PC-9 (cell line): ENCODE measurements at regions not wholly inside any gene's neighbourhood (a gene's known extent, or its start where the extent isn't known, plus 50 kb on each side); places are given as distances from the start of the nearest gene placed in this dataset.

Experiments
- BruUV-seq: library from RNA; stranded (reverse); fragments of 400-500 nt; replicated peaks from 2 replicates; lab custom pipeline; 2021; lab: Mats Ljungman, UMichigan
- CTCF ChIA-PET: fragments of 300-600 bp; sonication (Branson Sonifier 250); formaldehyde crosslinking; loops from one replicate; lab custom pipeline; 2022; ENCODE audit warnings: antibody characterized with exemption; lab: Charles Lee
- POLR2A ChIA-PET: fragments of 300-600 bp; sonication (Branson Sonifier 250); formaldehyde crosslinking; loops from one replicate; lab custom pipeline; 2022; ENCODE audit warnings: antibody characterized with exemption; ENCODE audit not compliant: unreplicated experiment; lab: Charles Lee
- DNase-seq, 2 experiments: peaks; one replicate each; pipeline versions ENCODE4 v3.0.0 to v3.0.0-alpha.2; 2015 to 2022; ENCODE audit warnings: mixed read lengths in 1 of 2
- H2AFZ ChIP-seq: fragments of 200-600 bp; sonication (generic); 2 replicates; pipeline ENCODE4 v1.8.1; 2017; ENCODE audit warnings: antibody characterized with exemption
- H3F3A ChIP-seq: fragments of 200-600 bp; sonication (generic); 2 replicates; pipeline ENCODE4 v1.8.1; 2017; ENCODE audit warnings: antibody characterized with exemption, mild to moderate bottlenecking, low read depth; ENCODE audit not compliant: insufficient read depth
- H3K27ac ChIP-seq: fragments of 200-600 bp; sonication (generic); 2 replicates; pipeline ENCODE4 v1.6.1; 2016; ENCODE audit warnings: mixed run types
- H3K27me3 ChIP-seq: fragments of 200-600 bp; sonication (generic); 2 replicates; pipeline ENCODE4 v1.6.1; 2016; ENCODE audit warnings: low read depth, mixed run types; ENCODE audit not compliant: insufficient read depth
- H3K36me3 ChIP-seq: fragments of 200-600 bp; sonication (generic); 2 replicates; pipeline ENCODE4 v1.6.1; 2016; ENCODE audit warnings: low read depth, mixed run types
- H3K4me1 ChIP-seq: fragments of 200-600 bp; sonication (generic); replicated peaks from 2 replicates; pipeline ENCODE4 v1.6.1; 2016; ENCODE audit warnings: mixed run types; ENCODE audit not compliant: insufficient read depth
- H3K4me2 ChIP-seq: fragments of 200-600 bp; sonication (generic); 2 replicates; pipeline ENCODE4 v1.6.1; 2017; ENCODE audit warnings: mixed run types
- H3K4me3 ChIP-seq: fragments of 200-600 bp; sonication (generic); 2 replicates; pipeline ENCODE4 v1.6.1; 2016; ENCODE audit warnings: mixed run types
- H3K79me2 ChIP-seq: fragments of 200-600 bp; sonication (generic); 2 replicates; pipeline ENCODE4 v1.6.1; 2017; ENCODE audit warnings: low read depth, mixed run types
- H3K9me2 ChIP-seq: fragments of 200-600 bp; sonication (generic); 2 replicates; pipeline ENCODE4 v1.8.1; 2017; ENCODE audit warnings: mild to moderate bottlenecking; ENCODE audit not compliant: insufficient read depth
- H3K9me3 ChIP-seq: fragments of 200-600 bp; sonication (generic); 2 replicates; pipeline ENCODE4 v1.8.1; 2016; ENCODE audit warnings: low read depth; ENCODE audit not compliant: insufficient read depth
- H4K20me1 ChIP-seq: fragments of 200-600 bp; sonication (generic); 2 replicates; pipeline ENCODE4 v1.8.1; 2017; ENCODE audit not compliant: insufficient read depth
- EZH2 ChIP-seq: fragments of 200-600 bp; sonication (generic); IDR thresholded peaks from 2 replicates; pipeline ENCODE4 v1.8.0; 2017; ENCODE audit warnings: antibody characterized with exemption, low read depth
- intact Hi-C: fragments of 100-400 bp; cut with micrococcal nuclease; formaldehyde crosslinking; loops from one replicate; pipeline ENCODE4 v1.10.0; 2022; ENCODE audit not compliant: unreplicated experiment
- TF ChIP-seq, protein P1 (sequence below): fragments of 200-600 bp; sonication (generic); conservative IDR thresholded peaks from 2 replicates; pipeline ENCODE4 v1.6.1; 2017; ENCODE audit warnings: mixed run types, antibody characterized with exemption, mild to moderate bottlenecking, moderate library complexity

DNA sequence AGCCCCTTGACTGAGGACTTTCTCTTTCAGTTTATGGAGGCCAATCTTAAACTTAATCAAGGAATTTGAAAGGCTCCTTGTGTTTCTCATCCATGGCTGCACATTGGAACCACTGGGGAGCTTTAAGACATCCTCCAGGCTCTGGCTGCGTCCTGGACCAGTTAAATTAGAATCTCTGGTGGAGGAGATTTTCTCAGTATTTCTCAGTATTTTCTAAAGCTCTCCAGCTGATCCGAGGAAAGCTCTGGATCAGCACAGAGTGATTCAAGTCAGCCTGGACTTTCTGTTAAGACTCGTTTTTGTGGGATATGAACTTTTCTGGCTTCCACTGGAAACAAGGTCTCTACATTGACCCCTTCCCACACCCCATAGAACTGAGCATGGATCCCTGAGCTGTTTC lies 249.8 kb downstream of the STK31 start:
- H3K79me2 ChIP-seq, result no peaks in the 10 kb centered on the region
- CTCF ChIA-PET, result no interaction called here
- BruUV-seq, result no TSS peak

GRCh38 chr7:23960361-23960760 lies 250.3 kb downstream of the STK31 start:
- H3K9me2 ChIP-seq, result no peaks in the 10 kb centered on the region

More for the DNA sequence above, 249.8 kb downstream of the STK31 start:
- Histone ChIP-seq H3F3A (peaks cover 29% of the 10 kb centered on the region), H3K27ac (no peak overlapping the region), H3K9me3 (no peaks in the 10 kb centered on the region; the same call in 1 of the 2 replicates), H3K4me1 (peaks cover 31% of the 10 kb centered on the region), H3K36me3 (no peaks in the 10 kb centered on the region), H3K27me3 (no peaks in the 10 kb centered on the region), H4K20me1 (no peaks in the 10 kb centered on the region), H3K4me2 (no peak overlapping the region), H3K4me3 (no peak overlapping the region), H2AFZ (no peak overlapping the region), H3K9me2 (no peaks in the 10 kb centered on the region)
- DNase-seq, result no peak
- intact Hi-C loops, result no loop called here
- POLR2A ChIA-PET, result no interaction called here
- TF ChIP-seq EZH2, result no peak
- TF ChIP-seq, protein P1, sequence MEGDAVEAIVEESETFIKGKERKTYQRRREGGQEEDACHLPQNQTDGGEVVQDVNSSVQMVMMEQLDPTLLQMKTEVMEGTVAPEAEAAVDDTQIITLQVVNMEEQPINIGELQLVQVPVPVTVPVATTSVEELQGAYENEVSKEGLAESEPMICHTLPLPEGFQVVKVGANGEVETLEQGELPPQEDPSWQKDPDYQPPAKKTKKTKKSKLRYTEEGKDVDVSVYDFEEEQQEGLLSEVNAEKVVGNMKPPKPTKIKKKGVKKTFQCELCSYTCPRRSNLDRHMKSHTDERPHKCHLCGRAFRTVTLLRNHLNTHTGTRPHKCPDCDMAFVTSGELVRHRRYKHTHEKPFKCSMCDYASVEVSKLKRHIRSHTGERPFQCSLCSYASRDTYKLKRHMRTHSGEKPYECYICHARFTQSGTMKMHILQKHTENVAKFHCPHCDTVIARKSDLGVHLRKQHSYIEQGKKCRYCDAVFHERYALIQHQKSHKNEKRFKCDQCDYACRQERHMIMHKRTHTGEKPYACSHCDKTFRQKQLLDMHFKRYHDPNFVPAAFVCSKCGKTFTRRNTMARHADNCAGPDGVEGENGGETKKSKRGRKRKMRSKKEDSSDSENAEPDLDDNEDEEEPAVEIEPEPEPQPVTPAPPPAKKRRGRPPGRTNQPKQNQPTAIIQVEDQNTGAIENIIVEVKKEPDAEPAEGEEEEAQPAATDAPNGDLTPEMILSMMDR, result no peak

GRCh38 chr7:23963461-23964165 lies 253.6 kb downstream of the STK31 start:
- no peak for TF ChIP-seq EZH2
- TF ChIP-seq, protein P1, result no peak
- H3K27me3 ChIP-seq, result no peaks in the 10 kb centered on the region

More at GRCh38 chr7:23960361-23960760, 250.3 kb downstream of the STK31 start:
- no peaks in the 10 kb centered on the region; the same call in 1 of the 2 replicates for H3K9me3 ChIP-seq
- intact Hi-C loops, result no loop called here
- H3K79me2 ChIP-seq, result no peaks in the 10 kb centered on the region
- POLR2A ChIA-PET, result no interaction called here
- CTCF ChIA-PET, result no interaction called here
- H3K27me3 ChIP-seq, result no peaks in the 10 kb centered on the region
- no peak for DNase-seq
- no peaks in the 10 kb centered on the region for H3K36me3 ChIP-seq
- no peak for TF ChIP-seq EZH2
- TF ChIP-seq, protein P1, result no peak
- no peak overlapping the region for H3K4me3 ChIP-seq
- H3K4me2 ChIP-seq, result no peak overlapping the region
- peaks cover 25% of the 10 kb centered on the region for H3K4me1 ChIP-seq
- no peak overlapping the region for H2AFZ ChIP-seq
- H3F3A ChIP-seq, result peaks cover 24% of the 10 kb centered on the region
- H4K20me1 ChIP-seq, result no peaks in the 10 kb centered on the region
- no peak overlapping the region for H3K27ac ChIP-seq
- BruUV-seq, result no TSS peak

More at GRCh38 chr7:23963461-23964165, 253.6 kb downstream of the STK31 start:
- Histone ChIP-seq H3K9me3 (no peaks in the 10 kb centered on the region), H3K9me2 (no peaks in the 10 kb centered on the region), H3K4me3 (no peak overlapping the region), H3K27ac (no peak overlapping the region), H3K4me2 (no peak overlapping the region), H4K20me1 (no peaks in the 10 kb centered on the region), H3K4me1 (peaks cover 9% of the 10 kb centered on the region), H3K79me2 (no peaks in the 10 kb centered on the region), H3K36me3 (no peaks in the 10 kb centered on the region), H3F3A (no peaks in the 10 kb centered on the region), H2AFZ (no peak overlapping the region)
- DNase-seq, result no peak
- ChIA-PET POLR2A (no interaction called here), CTCF (no interaction called here)
- BruUV-seq, result no TSS peak
- intact Hi-C loops, result no loop called here
